ENCODE measurements at regions not wholly inside any gene's neighbourhood (a gene's known extent, or its start where the extent isn't known, plus 50 kb on each side); places are given as distances from the start of the nearest gene placed in this dataset.
"Not testable (repeated sequence)": the region's sequence is repeated elsewhere in the genome, so short reads cannot be mapped to it uniquely, and the experiment has no call there.

GRCh38 chr22:22374163-22374562, 129.6 kb downstream of the VPREB1 start:
- DNase-seq = no peak

GRCh38 chr22:22374579-22374978, 130.0 kb downstream of the VPREB1 start:
- DNase-seq = no peak

GRCh38 chr22:22375576-22376351, 131.2 kb downstream of the VPREB1 start:
- DNase-seq = no peak

GRCh38 chr22:22376352-22376706, 131.7 kb downstream of the VPREB1 start:
- DNase-seq = no peak

- not testable (repeated sequence) for DNase-seq
Measured at GRCh38 chr22:22376884-22377283, 131.7 kb downstream of the ZNF280B start.

- DNase-seq = no peak
Measured at GRCh38 chr22:22377335-22377734, 131.2 kb downstream of the ZNF280B start.

- DNase-seq = no peak
Measured at GRCh38 chr22:22378446-22379415, 129.8 kb downstream of the ZNF280B start.

- DNase-seq = no peak
Measured at GRCh38 chr22:22380098-22381030, 128.2 kb downstream of the ZNF280B start.

- not testable (repeated sequence) for DNase-seq
Measured at GRCh38 chr22:22381292-22381691, 127.2 kb downstream of the ZNF280B start.

- DNase-seq = no peak
Measured at GRCh38 chr22:22384267-22384666, 124.3 kb downstream of the ZNF280B start.

GRCh38 chr22:22384668-22385244, 123.8 kb downstream of the ZNF280B start:
- no peak for DNase-seq

- DNase-seq = no peak
Measured at GRCh38 chr22:22386602-22387385, 121.7 kb downstream of the ZNF280B start.

GRCh38 chr22:22387386-22387736, 121.2 kb downstream of the ZNF280B start:
- DNase-seq = no peak

- no peak for DNase-seq
Measured at GRCh38 chr22:22388090-22388489, 120.5 kb downstream of the ZNF280B start.

GRCh38 chr22:22388494-22388893, 120.0 kb downstream of the ZNF280B start:
- no peak for DNase-seq

GRCh38 chr22:22389467-22389866, 119.1 kb downstream of the ZNF280B start:
- no peak for DNase-seq

GRCh38 chr22:22390989-22391388, 117.6 kb downstream of the ZNF280B start:
- DNase-seq = no peak

- no peak for DNase-seq
Measured at GRCh38 chr22:22391543-22391942, 117.0 kb downstream of the ZNF280B start.

GRCh38 chr22:22392131-22392530, 116.4 kb downstream of the ZNF280B start:
- DNase-seq = no peak

- no peak for DNase-seq
Measured at GRCh38 chr22:22394591-22394990, 114.0 kb downstream of the ZNF280B start.

- DNase-seq = no peak
Measured at GRCh38 chr22:22395245-22395644, 113.3 kb downstream of the ZNF280B start.

Data from NCI-H446 treated with DMSO at 0.1 percent for 48 hours (cell line).